Common myeloid progenitor, CD34-positive (primary cell): ENCODE measurements at regions not wholly inside any gene's neighbourhood (a gene's known extent, or its start where the extent isn't known, plus 50 kb on each side); places are given as distances from the start of the nearest gene placed in this dataset.

Experiments
- CTCF ChIA-PET: fragments of 350-600 bp; sonication (Branson Sonifier 250); formaldehyde crosslinking; loops from one replicate; lab custom pipeline; 2021; ENCODE audit warnings: antibody characterized with exemption; lab: Charles Lee
- POLR2A ChIA-PET: fragments of 350-600 bp; sonication (Branson Sonifier 250); formaldehyde crosslinking; loops from one replicate; lab custom pipeline; 2021; ENCODE audit warnings: antibody characterized with exemption; lab: Charles Lee
- DNase-seq, 3 donors: peaks; one replicate each; pipeline versions ENCODE4 v3.0.0 to v3.0.0-alpha.2; 2013
- H3K27ac ChIP-seq, 2 experiments: 1 replicate in 1 of 2; 2 replicates in 1 of 2; pipeline ENCODE4 v1.7.0; 2013; ENCODE audit warnings: inconsistent platforms in 2 of 2, low read length in 2 of 2, mild to moderate bottlenecking in 2 of 2, low read depth in 1 of 2, moderate library complexity in 1 of 2; ENCODE audit not compliant: severe bottlenecking in 2 of 2, insufficient read depth in 1 of 2, poor library complexity in 1 of 2
- H3K27me3 ChIP-seq, 5 experiments: replicated peaks in 2 of 5; 1 replicate in 3 of 5; 2 replicates in 2 of 5; pipeline versions ENCODE4 v1.6.1 to v1.7.0; 2013; ENCODE audit warnings: low read length in 4 of 5, mild to moderate bottlenecking in 2 of 5, moderate library complexity in 2 of 5, inconsistent platforms in 1 of 5; ENCODE audit not compliant: insufficient read depth in 5 of 5, control insufficient read depth in 4 of 5
- H3K36me3 ChIP-seq, 4 experiments: 1 replicate in 2 of 4; 2 replicates in 2 of 4; pipeline versions ENCODE4 v1.6.1 to v1.7.0; 2013; ENCODE audit warnings: low read length in 3 of 4, control low read depth in 1 of 4, mild to moderate bottlenecking in 1 of 4; ENCODE audit not compliant: control insufficient read depth in 4 of 4, insufficient read depth in 4 of 4
- H3K4me1 ChIP-seq, 4 experiments: 1 replicate in 3 of 4; 2 replicates in 1 of 4; pipeline versions ENCODE4 v1.6.1 to v1.7.1; 2013; ENCODE audit warnings: low read length in 3 of 4, mild to moderate bottlenecking in 3 of 4, control low read depth in 1 of 4, inconsistent platforms in 1 of 4, moderate library complexity in 1 of 4; ENCODE audit not compliant: control insufficient read depth in 4 of 4, insufficient read depth in 4 of 4; ENCODE audit errors: control extremely low read depth in 1 of 4
- H3K4me3 ChIP-seq, 7 experiments: 1 replicate in 4 of 7; 2 replicates in 3 of 7; pipeline versions ENCODE4 v1.5.1 to v1.7.0; 2013; ENCODE audit warnings: mild to moderate bottlenecking in 7 of 7, low read length in 6 of 7, moderate library complexity in 6 of 7, inconsistent platforms in 2 of 7, low read depth in 2 of 7, control low read depth in 1 of 7; ENCODE audit not compliant: insufficient read depth in 4 of 7, control insufficient read depth in 1 of 7; ENCODE audit errors: extremely low read depth in 1 of 7
- H3K9me3 ChIP-seq, 5 experiments: 1 replicate in 4 of 5; 2 replicates in 1 of 5; pipeline versions ENCODE4 v1.6.1 to v1.7.1; 2013; ENCODE audit warnings: low read length in 4 of 5, mild to moderate bottlenecking in 2 of 5, inconsistent platforms in 1 of 5, low read depth in 1 of 5, moderate library complexity in 1 of 5; ENCODE audit not compliant: control insufficient read depth in 4 of 5, insufficient read depth in 2 of 5; ENCODE audit errors: control extremely low read depth in 1 of 5
- WGBS: methylation state at CpG from one replicate; pipeline ENCODE4 v1.1.5; 2013; ENCODE audit not compliant: insufficient coverage; 5-methylcytosine and 5-hydroxymethylcytosine counted together

- 94% methylated on average over 2 of the region's 6 CpGs for WGBS
- no peaks in the 10 kb centered on the region for H3K4me1 ChIP-seq
- no peaks in the 10 kb centered on the region for H3K9me3 ChIP-seq
- no peak overlapping the region for H3K4me3 ChIP-seq
- POLR2A ChIA-PET, result no interaction called here
- CTCF ChIA-PET, result no interaction called here
- no peaks in the 10 kb centered on the region for H3K27me3 ChIP-seq
- no peaks in the 10 kb centered on the region for H3K36me3 ChIP-seq
- H3K27ac ChIP-seq, result no peak overlapping the region
- no peak for DNase-seq
Measured at GRCh38 chr2:78427170-78427569, 598.3 kb upstream of the REG3G start.

GRCh38 chr2:78431241-78431640, 594.3 kb upstream of the REG3G start:
- Histone ChIP-seq H3K4me1 (no peaks in the 10 kb centered on the region), H3K4me3 (no peak overlapping the region), H3K27ac (no peak overlapping the region), H3K27me3 (no peaks in the 10 kb centered on the region), H3K36me3 (no peaks in the 10 kb centered on the region), H3K9me3 (no peaks in the 10 kb centered on the region)
- ChIA-PET CTCF (no interaction called here), POLR2A (no interaction called here)
- 94% methylated on average over 2 of the region's 3 CpGs for WGBS
- no peak for DNase-seq

GRCh38 chr2:78439122-78439521, 586.4 kb upstream of the REG3G start:
- Histone ChIP-seq H3K4me1 (no peaks in the 10 kb centered on the region), H3K4me3 (no peak overlapping the region), H3K36me3 (no peaks in the 10 kb centered on the region), H3K27ac (no peak overlapping the region), H3K27me3 (no peaks in the 10 kb centered on the region), H3K9me3 (no peaks in the 10 kb centered on the region)
- no CpG with 5 or more reads among the region's 2 CpGs for WGBS
- no peak for DNase-seq
- ChIA-PET POLR2A (no interaction called here), CTCF (no interaction called here)

- ChIA-PET POLR2A (no interaction called here), CTCF (no interaction called here)
- Histone ChIP-seq H3K27me3 (no peaks in the 10 kb centered on the region), H3K27ac (no peak overlapping the region), H3K36me3 (no peaks in the 10 kb centered on the region), H3K4me3 (no peak overlapping the region), H3K4me1 (no peaks in the 10 kb centered on the region), H3K9me3 (no peaks in the 10 kb centered on the region)
- DNase-seq, result no peak
- no CpG with 5 or more reads among the region's 2 CpGs for WGBS
Measured at GRCh38 chr2:78455586-78455985, 569.9 kb upstream of the REG3G start.

- POLR2A ChIA-PET, result no interaction called here
- DNase-seq, result no peak
Measured at GRCh38 chr2:78457269-78457668, 568.2 kb upstream of the REG3G start.

GRCh38 chr2:78465707-78466106, 559.8 kb upstream of the REG3G start:
- Histone ChIP-seq H3K4me1 (no peaks in the 10 kb centered on the region), H3K27ac (no peak overlapping the region), H3K9me3 (no peaks in the 10 kb centered on the region), H3K27me3 (no peaks in the 10 kb centered on the region), H3K4me3 (no peak overlapping the region), H3K36me3 (no peaks in the 10 kb centered on the region)
- DNase-seq, result no peak
- WGBS, result 100% methylated on average over 3 of the region's 3 CpGs
- ChIA-PET POLR2A (no interaction called here), CTCF (no interaction called here)

More at GRCh38 chr2:78457269-78457668, 568.2 kb upstream of the REG3G start:
- Histone ChIP-seq H3K27me3 (no peaks in the 10 kb centered on the region), H3K9me3 (no peaks in the 10 kb centered on the region), H3K4me3 (no peak overlapping the region), H3K4me1 (no peaks in the 10 kb centered on the region), H3K36me3 (no peaks in the 10 kb centered on the region), H3K27ac (no peak overlapping the region)
- WGBS, result no CpG with 5 or more reads among the region's 1 CpG
- CTCF ChIA-PET, result no interaction called here

- H3K4me1 ChIP-seq, result no peaks in the 10 kb centered on the region
- no peaks in the 10 kb centered on the region for H3K36me3 ChIP-seq
- no peak overlapping the region for H3K4me3 ChIP-seq
- no peak overlapping the region for H3K27ac ChIP-seq
- no peaks in the 10 kb centered on the region for H3K27me3 ChIP-seq
- WGBS, result 100% methylated on average over 3 of the region's 8 CpGs
- H3K9me3 ChIP-seq, result no peaks in the 10 kb centered on the region
- ChIA-PET POLR2A (no interaction called here), CTCF (no interaction called here)
- no peak for DNase-seq
Measured at GRCh38 chr2:78476619-78477229, 548.8 kb upstream of the REG3G start.
